ENCODE measurements at regions not wholly inside any gene's neighbourhood (a gene's known extent, or its start where the extent isn't known, plus 50 kb on each side); places are given as distances from the start of the nearest gene placed in this dataset.

DNA sequence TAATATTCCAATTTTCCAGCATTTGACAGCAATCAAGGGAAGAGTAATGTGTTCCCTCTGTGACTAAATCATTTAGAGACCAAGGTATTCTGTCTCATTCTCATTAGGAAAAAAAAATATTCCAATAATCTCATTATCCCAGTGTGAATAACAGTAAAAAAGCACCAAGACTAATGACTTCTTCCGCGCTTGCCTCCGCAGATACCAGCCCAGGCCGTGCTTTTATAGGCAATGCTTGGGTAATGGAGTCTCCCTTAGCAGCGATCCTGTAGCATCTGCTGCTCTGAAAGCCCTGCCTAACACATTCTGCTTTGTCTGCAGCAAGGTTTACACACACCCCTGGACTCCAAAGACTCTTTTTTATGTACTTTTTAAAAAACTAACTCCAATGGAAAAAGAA lies 470.0 kb upstream of the CAMK1G start:
- TF ChIP-seq, protein P1, sequence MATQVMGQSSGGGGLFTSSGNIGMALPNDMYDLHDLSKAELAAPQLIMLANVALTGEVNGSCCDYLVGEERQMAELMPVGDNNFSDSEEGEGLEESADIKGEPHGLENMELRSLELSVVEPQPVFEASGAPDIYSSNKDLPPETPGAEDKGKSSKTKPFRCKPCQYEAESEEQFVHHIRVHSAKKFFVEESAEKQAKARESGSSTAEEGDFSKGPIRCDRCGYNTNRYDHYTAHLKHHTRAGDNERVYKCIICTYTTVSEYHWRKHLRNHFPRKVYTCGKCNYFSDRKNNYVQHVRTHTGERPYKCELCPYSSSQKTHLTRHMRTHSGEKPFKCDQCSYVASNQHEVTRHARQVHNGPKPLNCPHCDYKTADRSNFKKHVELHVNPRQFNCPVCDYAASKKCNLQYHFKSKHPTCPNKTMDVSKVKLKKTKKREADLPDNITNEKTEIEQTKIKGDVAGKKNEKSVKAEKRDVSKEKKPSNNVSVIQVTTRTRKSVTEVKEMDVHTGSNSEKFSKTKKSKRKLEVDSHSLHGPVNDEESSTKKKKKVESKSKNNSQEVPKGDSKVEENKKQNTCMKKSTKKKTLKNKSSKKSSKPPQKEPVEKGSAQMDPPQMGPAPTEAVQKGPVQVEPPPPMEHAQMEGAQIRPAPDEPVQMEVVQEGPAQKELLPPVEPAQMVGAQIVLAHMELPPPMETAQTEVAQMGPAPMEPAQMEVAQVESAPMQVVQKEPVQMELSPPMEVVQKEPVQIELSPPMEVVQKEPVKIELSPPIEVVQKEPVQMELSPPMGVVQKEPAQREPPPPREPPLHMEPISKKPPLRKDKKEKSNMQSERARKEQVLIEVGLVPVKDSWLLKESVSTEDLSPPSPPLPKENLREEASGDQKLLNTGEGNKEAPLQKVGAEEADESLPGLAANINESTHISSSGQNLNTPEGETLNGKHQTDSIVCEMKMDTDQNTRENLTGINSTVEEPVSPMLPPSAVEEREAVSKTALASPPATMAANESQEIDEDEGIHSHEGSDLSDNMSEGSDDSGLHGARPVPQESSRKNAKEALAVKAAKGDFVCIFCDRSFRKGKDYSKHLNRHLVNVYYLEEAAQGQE (IDR thresholded peaks at IDR 0.05; ENCODE audit: insufficient read depth in 1 of 2, low read depth in 2 of 2, low read length in 2 of 2) = no peak
- TF ChIP-seq POLR2AphosphoS5 (IDR thresholded peaks at IDR 0.05; ENCODE audit: low read depth, low read length) (no peak), SIN3A (IDR thresholded peaks at IDR 0.05; ENCODE audit: borderline replicate concordance, insufficient read depth, low read length) (no peak)

Data from PFSK-1 (cell line).